MG63 (cell line): ENCODE measurements at regions not wholly inside any gene's neighbourhood (a gene's known extent, or its start where the extent isn't known, plus 50 kb on each side); places are given as distances from the start of the nearest gene placed in this dataset.

Experiments used
- DNase-seq: peaks from one replicate; pipeline ENCODE4 v3.0.0-alpha.2; 2020
- H3K27me3 ChIP-seq: fragments of 250-450 bp; sonication (Bioruptor Pico); 2 replicates; pipeline ENCODE4 v1.5.1; 2020; ENCODE audit warnings: mild to moderate bottlenecking, moderate library complexity
- H3K36me3 ChIP-seq: fragments of 250-450 bp; sonication (Bioruptor Pico); 2 replicates; pipeline ENCODE4 v1.5.1; 2020; ENCODE audit warnings: mild to moderate bottlenecking, moderate library complexity
- H3K4me3 ChIP-seq: fragments of 250-450 bp; sonication (Bioruptor Pico); 2 replicates; pipeline ENCODE4 v1.5.1; 2020; ENCODE audit warnings: mild to moderate bottlenecking, moderate library complexity
- H3K9me3 ChIP-seq: fragments of 250-450 bp; sonication (Bioruptor Pico); 2 replicates; pipeline ENCODE4 v1.5.1; 2020; ENCODE audit warnings: mild to moderate bottlenecking, moderate library complexity

DNA sequence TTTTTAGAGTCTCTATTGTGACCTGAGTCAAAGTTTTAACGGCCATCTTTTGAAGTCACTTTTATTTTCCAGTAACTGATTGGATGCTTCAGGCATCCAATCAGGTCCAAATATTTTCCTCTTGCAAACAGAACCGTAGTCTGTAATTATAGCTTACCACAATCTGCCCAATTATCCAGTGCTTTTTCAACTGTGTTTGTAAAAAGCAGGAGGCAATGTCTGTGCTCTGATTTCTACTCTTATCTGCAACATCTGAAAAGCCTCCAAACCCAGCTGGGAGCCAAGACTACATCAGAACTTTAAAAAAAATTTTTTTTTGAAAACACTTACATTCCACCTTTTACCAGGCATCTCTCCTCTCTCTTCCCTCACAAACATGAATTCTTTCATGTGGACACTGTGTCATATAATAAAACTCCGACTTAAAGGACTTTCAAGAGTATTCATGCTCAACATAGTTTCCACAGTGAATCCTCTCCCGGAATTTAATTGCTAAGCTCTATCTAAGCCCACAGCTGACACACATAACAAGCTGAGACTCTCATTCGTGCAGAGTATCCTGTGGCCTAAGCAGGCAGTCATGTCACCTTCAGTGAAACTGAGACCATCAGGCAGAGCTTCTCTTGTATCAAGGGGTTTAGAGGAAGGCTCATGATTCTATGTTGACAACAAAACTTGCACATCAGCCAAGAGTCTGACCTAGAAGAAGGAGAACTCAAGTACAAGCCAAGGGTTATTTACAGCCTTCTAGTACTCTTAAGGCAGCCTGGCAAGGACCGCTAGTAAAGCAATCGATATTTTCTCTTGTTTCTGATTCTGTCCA is 272.7 kb downstream of the TLE1 start:
- H3K9me3 ChIP-seq, result peaks cover 3% of the 10 kb centered on the region; the same call in 1 of the 2 replicates
- no peak for DNase-seq
- H3K27me3 ChIP-seq, result no peaks in the 10 kb centered on the region
- H3K36me3 ChIP-seq, result no peaks in the 10 kb centered on the region
- no peak overlapping the region for H3K4me3 ChIP-seq

DNA sequence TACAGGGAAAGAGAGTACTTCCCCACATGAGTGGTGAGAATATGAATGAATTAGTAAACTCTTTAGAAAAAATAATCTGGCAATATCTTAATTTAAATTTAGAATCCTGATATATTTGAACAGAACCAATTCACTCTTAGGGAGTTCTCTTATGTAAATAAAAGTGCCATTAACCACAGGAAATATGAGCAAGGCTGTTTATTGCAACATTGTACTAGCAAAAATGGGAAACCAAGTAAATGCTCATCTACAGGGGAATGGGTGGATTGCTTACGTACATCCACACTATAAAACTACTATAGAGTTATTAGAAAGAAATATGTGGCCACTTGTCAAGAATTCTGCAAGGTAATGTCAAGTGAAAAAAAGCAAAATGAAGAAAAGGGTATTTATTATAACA is 274.5 kb downstream of the TLE1 start:
- H3K27me3 ChIP-seq, result no peaks in the 10 kb centered on the region
- no peaks in the 10 kb centered on the region for H3K36me3 ChIP-seq
- H3K9me3 ChIP-seq, result peaks cover 1% of the 10 kb centered on the region
- no peak for DNase-seq
- no peak overlapping the region for H3K4me3 ChIP-seq

DNA sequence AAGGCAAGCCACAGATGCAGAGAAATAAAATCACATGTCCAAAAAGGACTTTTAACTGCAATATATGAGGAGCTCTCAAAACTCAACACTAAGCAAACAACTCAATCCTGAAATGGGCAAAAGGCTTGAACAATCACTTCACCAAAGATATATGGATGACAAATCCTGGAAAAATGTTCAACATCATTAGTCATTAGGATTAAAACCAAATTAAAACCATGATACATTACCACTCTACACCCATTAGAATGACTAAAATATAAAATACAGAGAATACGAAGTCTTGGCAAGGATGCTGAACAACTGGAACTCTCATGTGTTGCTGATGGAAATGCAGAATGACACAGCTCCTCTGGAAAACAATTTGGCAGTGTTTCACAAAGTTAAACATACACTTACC is 277.4 kb downstream of the TLE1 start:
- Histone ChIP-seq H3K27me3 (no peaks in the 10 kb centered on the region), H3K36me3 (no peaks in the 10 kb centered on the region), H3K4me3 (no peak overlapping the region), H3K9me3 (no peaks in the 10 kb centered on the region; the same call in 1 of the 2 replicates)
- no peak for DNase-seq

DNA sequence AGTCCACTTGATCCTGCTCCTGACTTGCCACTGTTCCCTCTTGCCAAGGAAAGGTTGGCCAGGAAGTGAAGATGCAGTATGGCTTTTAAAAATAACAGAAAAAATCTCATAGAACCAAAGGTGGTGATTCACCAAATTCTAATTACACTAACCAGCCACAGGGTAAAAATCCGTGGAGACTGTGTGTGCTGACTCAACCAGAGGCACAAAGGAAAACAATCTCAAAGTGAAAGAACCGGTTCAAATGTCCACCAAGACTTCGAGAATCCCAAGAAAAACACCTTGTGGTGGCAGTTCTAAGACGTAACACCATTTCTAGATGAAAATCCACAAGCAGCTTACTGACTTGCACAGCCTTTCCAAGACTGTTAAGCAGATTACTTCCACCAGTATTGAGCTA is 279.1 kb downstream of the TLE1 start:
- peak; percentile 30 for DNase-seq
- H3K9me3 ChIP-seq, result no peaks in the 10 kb centered on the region; the same call in 1 of the 2 replicates
- no peaks in the 10 kb centered on the region for H3K36me3 ChIP-seq
- H3K4me3 ChIP-seq, result peak overlapping the region; percentile 10; the same call in 1 of the 2 replicates
- no peaks in the 10 kb centered on the region for H3K27me3 ChIP-seq

DNA sequence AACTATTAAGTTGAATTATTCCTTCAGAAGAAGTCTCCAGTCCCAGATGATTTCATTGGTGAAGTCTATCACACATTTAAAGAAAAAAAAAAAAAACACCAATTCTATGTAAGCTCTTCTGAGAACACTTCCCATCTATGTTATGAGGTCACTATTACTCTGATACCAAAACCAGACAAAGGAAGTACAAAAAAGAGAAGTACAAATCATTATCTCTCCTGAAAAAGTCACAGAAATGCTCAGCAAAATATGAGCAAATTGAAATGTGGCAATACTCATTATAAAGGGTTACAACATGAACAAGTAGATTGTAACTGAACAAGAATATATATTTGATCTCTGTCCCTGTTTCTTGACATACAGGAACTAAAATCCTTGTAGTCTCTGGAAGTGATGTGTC is 280.4 kb downstream of the TLE1 start:
- Histone ChIP-seq H3K4me3 (no peak overlapping the region), H3K36me3 (no peaks in the 10 kb centered on the region), H3K9me3 (no peaks in the 10 kb centered on the region; the same call in 1 of the 2 replicates), H3K27me3 (no peaks in the 10 kb centered on the region)
- no peak for DNase-seq

DNA sequence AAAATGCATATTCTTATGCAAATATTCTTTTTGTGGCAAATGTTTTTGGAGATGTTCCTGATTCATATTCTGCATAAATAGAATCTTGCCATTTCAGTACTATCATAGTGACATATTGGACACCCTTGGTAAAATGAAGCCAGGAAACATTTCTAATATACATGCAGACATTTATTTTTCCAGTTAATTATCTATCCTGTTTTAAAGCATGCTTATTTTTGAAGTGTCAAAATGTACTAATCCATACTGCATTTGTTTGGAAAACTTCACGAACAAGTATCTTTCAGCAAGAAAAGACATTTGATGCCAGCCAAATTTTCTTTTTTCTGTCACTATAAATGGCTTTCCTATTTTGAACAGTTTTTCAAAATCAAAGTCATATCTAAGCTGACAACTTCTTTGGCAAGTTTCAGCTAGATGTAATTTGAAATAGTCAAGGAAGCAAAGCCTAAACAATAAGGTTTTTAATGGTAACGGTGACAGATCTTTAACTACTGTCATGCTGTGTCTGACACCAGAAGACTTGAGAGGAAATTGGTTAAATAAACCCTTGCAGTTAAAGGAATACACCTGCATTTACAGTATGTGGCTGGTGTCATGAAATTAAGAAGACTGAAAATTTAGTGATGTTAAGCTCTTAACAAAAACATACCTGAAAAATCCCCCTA is 284.3 kb downstream of the TLE1 start:
- Histone ChIP-seq H3K36me3 (no peaks in the 10 kb centered on the region), H3K27me3 (no peaks in the 10 kb centered on the region), H3K9me3 (no peaks in the 10 kb centered on the region), H3K4me3 (no peak overlapping the region)
- DNase-seq, result no peak

DNA sequence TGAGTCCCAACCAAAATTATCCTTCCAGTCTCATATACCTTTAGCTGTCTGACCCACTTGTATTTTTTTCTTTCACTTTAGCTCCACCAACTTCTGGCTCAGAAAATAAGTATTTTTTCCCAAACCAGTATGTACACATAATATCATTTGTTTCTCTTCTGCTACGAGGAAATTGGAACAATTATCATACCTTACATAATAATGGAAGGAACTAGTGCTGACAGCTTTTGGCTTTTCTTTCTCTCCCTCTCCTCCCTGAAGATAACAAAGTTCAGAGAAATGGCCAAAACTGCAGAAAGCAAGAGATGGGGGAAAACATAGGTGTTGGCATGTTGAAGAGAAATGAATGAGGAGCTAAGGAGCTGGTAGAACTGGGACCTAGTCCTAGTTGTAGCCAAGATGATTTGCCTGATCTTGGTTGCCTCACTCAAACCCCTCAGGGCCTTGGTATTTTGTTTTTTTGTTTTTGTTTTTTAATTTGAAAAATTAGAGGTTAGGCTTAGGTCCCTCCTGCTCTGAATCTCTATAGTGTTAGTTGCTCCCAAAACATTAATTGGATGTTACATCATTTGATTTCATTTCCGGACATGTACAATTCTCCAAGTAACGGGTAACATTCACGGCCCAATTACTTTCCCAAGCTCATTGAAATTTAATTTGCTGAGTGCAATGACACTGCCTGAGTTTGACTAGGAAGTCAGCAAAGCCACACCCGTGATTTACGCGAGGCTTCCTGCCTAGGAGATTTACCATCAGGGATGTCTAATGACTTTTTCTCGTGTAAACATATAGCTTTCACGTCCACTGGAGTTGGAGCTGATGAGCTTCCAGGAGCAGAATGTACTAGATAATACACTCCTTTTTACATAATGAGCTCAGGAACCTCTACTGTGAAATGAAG is 291.6 kb downstream of the TLE1 start:
- Histone ChIP-seq H3K4me3 (no peak overlapping the region), H3K36me3 (no peaks in the 10 kb centered on the region), H3K9me3 (no peaks in the 10 kb centered on the region), H3K27me3 (no peaks in the 10 kb centered on the region)
- no peak for DNase-seq

DNA sequence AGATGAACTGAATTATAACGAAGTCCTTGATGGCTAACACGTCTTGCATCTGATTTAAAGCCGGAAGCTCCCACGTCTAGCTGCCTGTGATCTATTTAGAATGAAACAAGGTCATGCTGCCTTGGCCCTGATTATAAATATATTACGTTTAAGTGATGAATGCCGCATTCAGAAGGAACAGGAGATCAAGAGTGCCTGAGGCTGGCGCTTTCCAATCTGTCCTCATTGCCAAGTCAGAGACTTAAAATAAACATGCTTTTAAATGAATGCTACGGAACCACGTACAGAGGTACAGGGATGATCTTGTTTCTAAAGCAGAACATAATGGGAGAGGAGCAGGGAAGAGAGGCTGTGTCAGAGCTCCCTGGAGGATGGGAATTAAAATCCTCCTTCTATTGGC is 292.8 kb downstream of the TLE1 start:
- Histone ChIP-seq H3K4me3 (no peak overlapping the region), H3K9me3 (no peaks in the 10 kb centered on the region), H3K36me3 (no peaks in the 10 kb centered on the region), H3K27me3 (no peaks in the 10 kb centered on the region)
- no peak for DNase-seq

DNA sequence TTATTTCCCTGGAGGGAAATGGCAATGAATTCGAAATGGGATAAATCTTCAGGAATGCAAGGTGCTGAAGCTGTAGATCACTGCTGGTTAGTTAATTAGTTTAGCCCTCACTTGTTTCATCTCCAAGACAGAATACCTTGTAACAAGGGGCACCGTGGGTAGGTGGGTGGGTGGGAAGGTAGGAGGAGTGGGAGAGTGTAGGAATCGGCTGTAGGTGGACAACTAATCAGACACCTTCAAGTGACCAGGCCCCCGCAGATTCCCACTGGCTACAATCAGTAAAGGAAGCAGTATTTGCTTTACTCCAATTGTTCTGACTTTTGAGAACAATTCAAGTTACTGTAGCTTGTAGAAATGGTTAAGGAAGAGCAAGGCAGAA is 293.7 kb downstream of the TLE1 start:
- Histone ChIP-seq H3K36me3 (no peaks in the 10 kb centered on the region), H3K4me3 (no peak overlapping the region), H3K9me3 (no peaks in the 10 kb centered on the region), H3K27me3 (no peaks in the 10 kb centered on the region)
- DNase-seq, result no peak

DNA sequence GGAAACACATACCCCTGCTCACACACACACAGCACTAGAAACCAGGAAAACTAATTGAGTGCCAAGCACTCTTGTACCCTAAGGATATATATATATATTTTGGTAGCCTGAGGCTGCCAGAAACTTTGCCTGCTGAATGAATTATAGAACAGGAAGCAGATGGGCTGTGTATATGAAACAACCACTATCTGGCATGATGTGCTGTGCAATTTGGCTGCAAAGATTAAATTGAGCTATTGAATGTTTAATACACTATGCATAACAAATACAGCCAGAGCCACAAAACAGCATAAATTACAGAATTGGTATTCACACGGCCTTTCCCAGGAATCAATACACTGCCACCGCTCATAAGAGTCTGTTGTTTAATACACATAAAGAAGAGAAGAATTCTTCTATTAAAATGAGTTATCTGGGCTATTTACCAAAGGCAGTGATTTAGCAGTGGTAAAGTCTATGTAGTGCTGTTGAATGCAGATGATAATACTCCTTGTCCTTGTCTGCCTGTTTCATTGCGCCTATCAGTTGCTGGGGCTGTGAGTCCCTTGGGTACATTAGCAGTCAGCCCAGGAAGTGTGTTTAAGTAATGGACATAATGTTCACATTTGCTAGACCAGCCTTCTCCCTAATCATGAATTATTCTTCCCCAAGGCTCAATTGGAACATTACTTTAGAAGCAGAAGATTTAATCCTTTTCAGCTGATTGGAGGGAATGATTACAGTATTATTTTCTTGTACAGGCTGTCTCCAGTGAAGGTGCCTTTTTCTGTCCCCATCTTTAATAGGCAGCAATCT is 294.3 kb downstream of the TLE1 start:
- Histone ChIP-seq H3K4me3 (no peak overlapping the region), H3K36me3 (no peaks in the 10 kb centered on the region), H3K9me3 (no peaks in the 10 kb centered on the region), H3K27me3 (no peaks in the 10 kb centered on the region)
- DNase-seq, result peak; percentile 13

DNA sequence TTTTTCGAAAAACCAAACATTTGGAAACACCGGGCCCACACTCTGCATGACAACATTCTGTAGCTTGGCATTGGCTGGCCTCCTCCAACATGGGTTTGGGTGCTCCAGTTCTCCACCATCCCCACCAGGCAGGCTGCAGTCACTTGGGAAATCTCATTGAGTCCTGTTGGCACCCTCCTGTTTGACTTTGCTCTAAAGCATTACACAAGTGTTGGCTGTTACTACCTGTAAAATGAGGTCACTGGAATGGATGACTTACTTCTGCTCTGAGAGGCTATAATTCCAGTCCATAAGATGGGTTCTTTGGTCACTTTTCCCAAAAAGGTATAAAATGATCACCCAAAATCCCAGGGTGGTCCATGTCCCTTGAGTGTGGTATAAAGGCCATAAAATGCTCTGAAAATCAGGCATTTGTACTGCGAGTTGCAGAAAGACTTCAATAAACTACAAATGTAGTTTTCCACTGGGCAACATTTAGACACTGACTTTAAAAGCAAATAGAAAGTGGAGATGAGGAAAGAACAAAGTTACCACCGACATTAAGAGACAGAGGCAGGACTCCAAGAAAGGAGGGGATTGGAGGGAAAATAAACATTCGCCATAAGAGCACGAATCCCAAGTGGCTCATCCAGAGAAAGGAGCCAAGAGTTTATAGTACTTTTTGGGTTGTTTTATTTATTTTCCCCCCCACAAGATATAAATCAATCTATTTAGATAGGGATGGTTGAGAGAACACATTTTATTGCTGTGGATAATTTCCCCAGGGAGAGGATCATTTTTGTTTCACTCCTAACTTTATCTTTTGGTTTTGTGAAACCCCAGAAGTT is 295.1 kb downstream of the TLE1 start:
- H3K36me3 ChIP-seq, result no peaks in the 10 kb centered on the region
- no peak overlapping the region for H3K4me3 ChIP-seq
- no peaks in the 10 kb centered on the region for H3K9me3 ChIP-seq
- no peaks in the 10 kb centered on the region for H3K27me3 ChIP-seq
- peak; percentile 12 for DNase-seq

DNA sequence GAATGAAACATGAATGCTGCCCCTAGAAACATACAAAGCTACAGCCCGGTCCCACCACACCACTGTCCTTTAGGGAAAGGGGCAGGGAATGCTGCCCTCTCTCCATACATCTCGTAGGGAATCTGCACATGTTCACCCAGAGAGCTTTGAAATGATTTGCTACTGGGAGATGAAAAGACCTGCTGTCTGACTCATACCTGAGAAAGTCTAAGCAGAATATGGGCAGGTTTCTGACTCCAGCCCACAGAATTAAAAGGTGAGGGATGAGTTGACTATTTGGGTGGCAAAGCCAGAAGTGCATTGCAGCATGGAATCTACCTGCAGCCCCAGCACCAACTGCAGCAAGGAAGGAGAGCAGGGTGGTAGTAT is 297.9 kb downstream of the TLE1 start:
- Histone ChIP-seq H3K9me3 (no peaks in the 10 kb centered on the region), H3K4me3 (no peak overlapping the region), H3K36me3 (no peaks in the 10 kb centered on the region), H3K27me3 (no peaks in the 10 kb centered on the region)
- no peak for DNase-seq

DNA sequence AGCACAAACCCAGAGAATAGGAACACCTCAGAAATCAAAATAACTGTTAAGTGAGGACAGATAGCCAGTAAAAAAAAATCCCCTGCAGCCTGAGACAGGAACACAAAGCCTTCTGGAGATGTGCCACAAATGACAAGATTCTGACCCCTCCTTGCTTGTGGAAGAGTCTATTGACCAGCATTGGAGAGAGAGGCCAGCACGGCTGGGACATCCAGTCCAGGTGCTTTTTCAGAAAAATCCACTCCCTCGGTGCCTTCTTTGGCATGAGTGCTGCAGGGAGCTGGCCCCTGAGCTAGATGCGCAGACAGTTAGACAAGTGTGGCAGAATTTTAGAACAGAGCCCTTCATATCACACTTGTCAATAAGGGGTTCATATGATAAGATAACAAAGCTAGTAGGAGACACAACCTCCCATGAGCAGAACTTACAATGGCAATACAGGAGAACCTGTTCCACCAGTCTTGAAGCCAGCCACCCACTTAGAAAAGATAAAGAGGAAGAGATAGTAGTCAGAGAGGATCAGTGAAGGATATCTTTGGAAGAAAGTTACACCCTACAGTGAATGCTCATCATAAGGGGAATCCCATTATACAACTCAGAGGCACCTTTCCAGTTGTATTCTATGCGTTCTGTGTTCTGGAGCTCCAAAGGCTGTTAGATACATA is 298.4 kb downstream of the TLE1 start:
- H3K4me3 ChIP-seq, result no peak overlapping the region
- H3K36me3 ChIP-seq, result no peaks in the 10 kb centered on the region
- no peaks in the 10 kb centered on the region for H3K9me3 ChIP-seq
- DNase-seq, result no peak
- no peaks in the 10 kb centered on the region for H3K27me3 ChIP-seq

DNA sequence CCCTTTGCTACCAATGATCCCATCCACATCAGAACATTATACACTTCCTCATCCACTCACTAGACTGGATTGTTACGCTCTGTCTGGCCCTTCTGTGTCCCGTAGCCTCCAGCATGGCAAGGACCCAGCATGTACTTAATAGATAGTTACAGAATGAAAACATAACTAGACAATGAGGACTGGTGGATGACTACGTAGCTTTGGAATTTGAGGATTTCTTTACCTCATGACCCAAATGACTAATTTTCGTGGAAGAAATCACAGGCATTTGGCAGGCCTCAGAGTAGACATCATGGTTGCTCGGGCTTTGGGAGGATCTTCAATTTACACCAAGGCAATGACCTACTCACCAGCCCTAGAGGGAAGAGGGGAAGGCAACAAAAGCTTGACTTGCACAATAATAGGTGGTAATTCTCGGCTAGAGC is 299.8 kb downstream of the TLE1 start:
- no peaks in the 10 kb centered on the region for H3K9me3 ChIP-seq
- no peaks in the 10 kb centered on the region for H3K36me3 ChIP-seq
- DNase-seq, result peak; percentile 87
- H3K27me3 ChIP-seq, result no peaks in the 10 kb centered on the region
- H3K4me3 ChIP-seq, result no peak overlapping the region

DNA sequence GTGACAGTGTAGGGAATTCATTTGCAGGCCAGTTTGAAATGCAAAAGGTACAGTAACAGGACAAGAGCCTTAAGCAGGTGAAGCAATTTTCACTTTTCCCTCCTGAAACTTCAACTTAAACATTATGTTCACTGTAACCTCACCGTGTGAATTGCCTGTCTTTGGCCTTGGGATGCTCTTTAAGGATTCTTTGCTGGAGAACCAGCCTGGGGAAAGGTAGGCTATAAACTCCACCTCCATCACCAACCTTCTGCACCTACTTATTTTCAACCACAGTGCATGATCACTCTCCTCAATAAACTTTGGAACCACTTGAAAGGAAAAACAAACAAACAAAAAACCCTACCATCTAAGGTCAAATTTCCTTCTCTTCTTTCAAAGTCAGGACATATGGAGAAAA is 300.5 kb downstream of the TLE1 start:
- DNase-seq, result no peak
- no peak overlapping the region for H3K4me3 ChIP-seq
- no peaks in the 10 kb centered on the region for H3K36me3 ChIP-seq
- H3K27me3 ChIP-seq, result no peaks in the 10 kb centered on the region
- no peaks in the 10 kb centered on the region for H3K9me3 ChIP-seq
